Right lobe of liver (tissue), 4 donors: ENCODE measurements at regions not wholly inside any gene's neighbourhood (a gene's known extent, or its start where the extent isn't known, plus 50 kb on each side); places are given as distances from the start of the nearest gene placed in this dataset.

Experiments
- CTCF ChIP-seq, 4 donors: fragments of 200-600 bp in 3 of 4; fragments of 450-650 bp in 1 of 4; IDR thresholded peaks; one replicate each; pipeline versions ENCODE4 v1.5.1 to v1.8.0; 2016 to 2022; ENCODE audit warnings: antibody characterized with exemption in 4 of 4, mild to moderate bottlenecking in 2 of 4
- POLR2A ChIP-seq: fragments of 450-650 bp; IDR thresholded peaks from one replicate; pipeline ENCODE4 v1.6.1; 2017; ENCODE audit warnings: antibody characterized with exemption, mild to moderate bottlenecking
- donor health status: DM: no; HTN: no; CAD: no.
- donor health status: DM: no; HTN: no; CAD: no.
- donor health status: DM: no; HTN: yes; CAD: no.

DNA sequence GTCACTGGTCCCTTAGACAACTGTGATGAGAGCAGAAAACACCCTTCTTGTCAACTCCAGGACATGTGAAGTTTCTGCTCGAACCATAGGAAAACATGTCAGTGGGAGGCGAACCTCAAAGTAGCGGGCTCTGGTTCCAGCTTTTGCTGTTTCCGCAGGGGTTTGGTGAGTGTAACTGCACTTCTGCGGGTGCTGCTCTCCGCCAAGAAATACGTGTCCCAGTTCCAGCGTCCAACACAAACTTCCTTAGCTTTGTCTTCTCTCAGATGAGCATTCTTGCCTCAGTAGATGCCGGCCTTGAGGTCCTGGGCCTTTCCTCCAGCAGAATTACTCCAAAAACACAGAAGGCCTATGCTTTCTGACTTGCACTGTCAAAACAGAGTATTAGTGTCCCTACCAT, 156.3 kb downstream of the FNDC1 start:
- no peak for TF ChIP-seq POLR2A
- TF ChIP-seq CTCF (IDR thresholded peaks at IDR 0.05), result no peak
